ENCODE measurements at regions not wholly inside any gene's neighbourhood (a gene's known extent, or its start where the extent isn't known, plus 50 kb on each side); places are given as distances from the start of the nearest gene placed in this dataset.

- TF ChIP-seq CTCF (IDR thresholded peaks at IDR 0.05) = no peak
- no peak for TF ChIP-seq POLR2A (IDR thresholded peaks at IDR 0.05)
- DNase-seq = no peak
- Histone ChIP-seq H3K27me3 (no peaks in the 10 kb centered on the region), H3K4me1 (no peaks in the 10 kb centered on the region), H3K36me3 (no peaks in the 10 kb centered on the region), H3K4me3 (no peak overlapping the region), H3K9me3 (no peaks in the 10 kb centered on the region), H3K27ac (no peak overlapping the region)
Measured at GRCh38 chr1:82264802-82265201, 464.1 kb downstream of the ADGRL2 start.

GRCh38 chr1:82263396-82263795, 462.7 kb downstream of the ADGRL2 start:
- Histone ChIP-seq H3K9me3 (no peaks in the 10 kb centered on the region), H3K36me3 (no peaks in the 10 kb centered on the region), H3K27me3 (no peaks in the 10 kb centered on the region), H3K27ac (no peak overlapping the region), H3K4me3 (no peak overlapping the region), H3K4me1 (no peaks in the 10 kb centered on the region)
- DNase-seq = no peak
- TF ChIP-seq CTCF (IDR thresholded peaks at IDR 0.05) (no peak), POLR2A (IDR thresholded peaks at IDR 0.05) (no peak)

- Histone ChIP-seq H3K9me3 (no peaks in the 10 kb centered on the region), H3K27ac (no peak overlapping the region), H3K4me3 (no peak overlapping the region), H3K36me3 (no peaks in the 10 kb centered on the region), H3K27me3 (no peaks in the 10 kb centered on the region), H3K4me1 (no peaks in the 10 kb centered on the region)
- DNase-seq = no peak
- no peak for TF ChIP-seq CTCF (IDR thresholded peaks at IDR 0.05)
- no peak for TF ChIP-seq POLR2A (IDR thresholded peaks at IDR 0.05)
Measured at GRCh38 chr1:82260666-82261065, 459.9 kb downstream of the ADGRL2 start.

DNA sequence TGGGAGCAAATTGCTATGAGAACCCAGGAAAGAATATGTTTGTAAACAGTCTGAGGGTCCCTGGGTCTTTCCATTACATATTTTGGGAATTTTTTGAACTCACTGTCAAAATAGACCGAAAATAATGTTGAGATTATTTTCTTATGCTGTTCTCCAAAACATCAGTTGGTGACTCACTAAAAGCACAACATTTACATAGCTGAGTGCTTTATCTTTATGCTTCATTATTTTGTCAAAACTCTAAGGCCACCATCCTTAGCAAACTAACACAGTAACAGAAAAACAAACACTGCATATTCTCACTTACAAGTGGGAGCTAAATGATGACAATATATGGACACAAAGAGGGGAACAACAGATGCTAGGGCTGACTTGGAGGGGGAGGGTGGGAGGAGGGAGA, 459.3 kb downstream of the ADGRL2 start:
- H3K36me3 ChIP-seq = no peaks in the 10 kb centered on the region
- no peaks in the 10 kb centered on the region for H3K4me1 ChIP-seq
- no peaks in the 10 kb centered on the region for H3K9me3 ChIP-seq
- TF ChIP-seq POLR2A (IDR thresholded peaks at IDR 0.05) (no peak), CTCF (IDR thresholded peaks at IDR 0.05) (no peak)
- no peak for DNase-seq
- H3K4me3 ChIP-seq = no peak overlapping the region
- H3K27me3 ChIP-seq = no peaks in the 10 kb centered on the region
- H3K27ac ChIP-seq = no peak overlapping the region

GRCh38 chr1:82258887-82259286, 458.2 kb downstream of the ADGRL2 start:
- H3K4me3 ChIP-seq = no peak overlapping the region
- no peak overlapping the region for H3K27ac ChIP-seq
- TF ChIP-seq POLR2A (IDR thresholded peaks at IDR 0.05) = no peak
- no peaks in the 10 kb centered on the region for H3K4me1 ChIP-seq
- no peaks in the 10 kb centered on the region for H3K27me3 ChIP-seq
- no peaks in the 10 kb centered on the region for H3K36me3 ChIP-seq
- no peaks in the 10 kb centered on the region for H3K9me3 ChIP-seq
- DNase-seq = no peak

- DNase-seq = no peak
- TF ChIP-seq CTCF (IDR thresholded peaks at IDR 0.05) (no peak), POLR2A (IDR thresholded peaks at IDR 0.05) (no peak)
- no peaks in the 10 kb centered on the region for H3K27me3 ChIP-seq
- H3K27ac ChIP-seq = no peak overlapping the region
- H3K4me3 ChIP-seq = no peak overlapping the region
- H3K9me3 ChIP-seq = no peaks in the 10 kb centered on the region
- H3K4me1 ChIP-seq = no peaks in the 10 kb centered on the region
- no peaks in the 10 kb centered on the region for H3K36me3 ChIP-seq
Measured at GRCh38 chr1:82246050-82246449, 445.3 kb downstream of the ADGRL2 start.

Data from Peyer's patch (tissue), 4 donors.